Heart left ventricle (tissue), 16 donors: ENCODE measurements at regions not wholly inside any gene's neighbourhood (a gene's known extent, or its start where the extent isn't known, plus 50 kb on each side); places are given as distances from the start of the nearest gene placed in this dataset.
A peak's percentile ranks its signal among the peaks of the same experiment; 100 is the strongest.

Experiments used
- ATAC-seq, 4 donors: fragments of 200-7000 bp; cut with Tn5 transposase; one replicate each; pipeline ENCODE4 v1.9.1; 2020 to 2022; ENCODE audit warnings: moderate library complexity in 4 of 4, mild to moderate bottlenecking in 3 of 4, moderate number of reproducible peaks in 1 of 4
- DNase-seq, 5 donors: peaks; one replicate each; pipeline ENCODE4 v3.0.0-alpha.2; 2020
- H3K27ac ChIP-seq, 12 donors: fragments of 200-600 bp; sonication (generic) in 4 of 12; one replicate each; pipeline versions ENCODE4 v1.5.0 to v1.8.0; 2016 to 2022; ENCODE audit warnings: mild to moderate bottlenecking in 2 of 12
- H3K27me3 ChIP-seq, 9 donors: fragments of 200-600 bp; sonication (generic) in 2 of 9; one replicate each; pipeline versions ENCODE4 v1.5.1 to v1.8.0; 2016 to 2022; ENCODE audit warnings: mild to moderate bottlenecking in 3 of 9
- H3K36me3 ChIP-seq, 9 donors: fragments of 200-600 bp; sonication (generic) in 2 of 9; one replicate each; pipeline versions ENCODE4 v1.5.0 to v1.8.0; 2018 to 2022; ENCODE audit warnings: mild to moderate bottlenecking in 2 of 9
- H3K4me1 ChIP-seq, 12 donors: fragments of 200-600 bp; sonication (generic) in 4 of 12; one replicate each; pipeline versions ENCODE4 v1.5.0 to v1.8.0; 2016 to 2022; ENCODE audit warnings: mild to moderate bottlenecking in 3 of 12
- H3K4me3 ChIP-seq, 12 donors: fragments of 200-600 bp; sonication (generic) in 4 of 12; one replicate each; pipeline versions ENCODE4 v1.5.0 to v1.8.0; 2017 to 2022; ENCODE audit warnings: mild to moderate bottlenecking in 9 of 12, moderate library complexity in 4 of 12
- H3K9me3 ChIP-seq, 12 donors: fragments of 200-600 bp; sonication (generic) in 4 of 12; one replicate each; pipeline versions ENCODE4 v1.5.0 to v1.8.0; 2016 to 2022; ENCODE audit warnings: mild to moderate bottlenecking in 1 of 12
- CTCF ChIP-seq, 12 donors: fragments of 200-600 bp; sonication (generic) in 4 of 12; IDR thresholded peaks; one replicate each; pipeline versions ENCODE4 v1.5.0 to v1.8.0; 2018 to 2022; ENCODE audit warnings: antibody characterized with exemption in 12 of 12, mild to moderate bottlenecking in 5 of 12
- POLR2A ChIP-seq, 2 donors: fragments of 450-650 bp; IDR thresholded peaks; one replicate each; pipeline ENCODE4 v1.6.1; 2017; ENCODE audit warnings: antibody characterized with exemption in 2 of 2, mild to moderate bottlenecking in 2 of 2, moderate library complexity in 2 of 2
- WGBS, 4 donors: extraction: QIAGEN DNeasy Blood & Tissue Kit in 2 of 4; methylation state at CpG; one replicate each; pipeline versions ENCODE4 v1.1.5 to v1.1.7; 2013 to 2018; 5-methylcytosine and 5-hydroxymethylcytosine counted together
- intact Hi-C, 10 donors: fragments of 100-400 bp; cut with DNase I; formaldehyde crosslinking; loops; one replicate each; pipeline versions ENCODE4 v1.11.1 to v1.14.2; 2022
- donor health status: ischemic (EF 13 %, LVEDD 7.1; RV severe dilation, severe dysfunction).
- donor health status: healthy with polysubstance abuse.
- donor health status: DM: no; HTN: yes; CAD: no.
- donor health status: DM: no; HTN: no; CAD: no.
- donor health status: ischemic (EF 25% LVEDD 6.9; RV normal size, moderate dysfunction).
- donor health status: ischemic (EF 25% LVEDD 5.7; RV mildly dilated, moderate dysfunction).
- donor health status: healthy.
- donor health status: DM: yes; HTN: yes; CAD: no.
- donor health status: ischemic (EF 35%, LVEDD 5.7; RV mildly dilated, moderate dysfunction).
- donor health status: nonischemic (EF 11% LVEDD 7.7; RV severe dilation, severe dysfunction).
- donor health status: DM: yes; HTN: yes; CAD: no.
- donor health status: PGD.
- donor health status: ischemic (EF 29% LVEDD 5.4; RV normal size, mild dysfunction).
- donor health status: nonischemic (EF 23%, LVEDD 6.1; RV moderate dilation, normal function).

GRCh38 chr10:131513445-131513844, 201.9 kb upstream of the TCERG1L start:
- intact Hi-C loops, result no loop called here
- H3K36me3 ChIP-seq, result no peaks in the 10 kb centered on the region
- DNase-seq, result no peak
- peaks cover 0 to 17% (median 0%) of the 10 kb centered on the region in 9 donors for H3K27me3 ChIP-seq
- TF ChIP-seq POLR2A (IDR thresholded peaks at IDR 0.05) (no peak), CTCF (IDR thresholded peaks at IDR 0.05) (no peak)
- no peaks in the 10 kb centered on the region for H3K4me1 ChIP-seq
- peaks cover 0 to 16% (median 2%) of the 10 kb centered on the region in 12 donors for H3K9me3 ChIP-seq
- ATAC-seq, result no peak
- H3K27ac ChIP-seq, result no peak overlapping the region
- no peak overlapping the region for H3K4me3 ChIP-seq
- 79 to 90% (median 84%) methylated on average over 3 to 4 of the region's 4 CpGs for WGBS, 4 donors

- 52 to 64% (median 60%) methylated on average over 8 of the region's 8 CpGs for WGBS, 4 donors
- H3K27me3 ChIP-seq, result peaks cover 0 to 17% (median 0%) of the 10 kb centered on the region in 9 donors
- H3K4me3 ChIP-seq, result no peak overlapping the region
- H3K27ac ChIP-seq, result no peak overlapping the region
- H3K9me3 ChIP-seq, result peaks cover 0 to 16% (median 2%) of the 10 kb centered on the region in 12 donors
- intact Hi-C loops, result no loop called here
- no peaks in the 10 kb centered on the region for H3K4me1 ChIP-seq
- no peak for DNase-seq
- no peak for ATAC-seq
- no peaks in the 10 kb centered on the region for H3K36me3 ChIP-seq
- TF ChIP-seq CTCF (IDR thresholded peaks at IDR 0.05) (no peak), POLR2A (IDR thresholded peaks at IDR 0.05) (no peak)
These were observed 202.4 kb upstream of the TCERG1L start for GRCh38 chr10:131513901-131514300.

GRCh38 chr10:131514454-131514853, 202.9 kb upstream of the TCERG1L start:
- no peak for TF ChIP-seq POLR2A (IDR thresholded peaks at IDR 0.05)
- TF ChIP-seq CTCF (IDR thresholded peaks at IDR 0.05), result no peak
- Histone ChIP-seq H3K4me1 (no peaks in the 10 kb centered on the region), H3K9me3 (peaks cover 0 to 15% (median 0%) of the 10 kb centered on the region in 12 donors), H3K27ac (no peak overlapping the region), H3K36me3 (no peaks in the 10 kb centered on the region), H3K4me3 (no peak overlapping the region), H3K27me3 (peaks cover 0 to 17% (median 0%) of the 10 kb centered on the region in 9 donors)
- ATAC-seq (peak in 1 of 4 donors; percentile 63), DNase-seq (no peak)
- WGBS, 4 donors, result 46 to 50% (median 48%) methylated on average over 12 of the region's 12 CpGs
- intact Hi-C loops, result no loop called here

- no peaks in the 10 kb centered on the region for H3K9me3 ChIP-seq
- intact Hi-C loops, result no loop called here
- no peaks in the 10 kb centered on the region for H3K36me3 ChIP-seq
- no peak for ATAC-seq
- H3K4me1 ChIP-seq, result no peaks in the 10 kb centered on the region
- TF ChIP-seq CTCF (IDR thresholded peaks at IDR 0.05) (no peak), POLR2A (IDR thresholded peaks at IDR 0.05) (no peak)
- peaks cover 0 to 17% (median 0%) of the 10 kb centered on the region in 9 donors for H3K27me3 ChIP-seq
- no peak overlapping the region for H3K27ac ChIP-seq
- DNase-seq, result no peak
- WGBS, 4 donors, result 79 to 84% (median 81%) methylated on average over 11 to 12 of the region's 12 CpGs
- no peak overlapping the region for H3K4me3 ChIP-seq
These were observed 204.8 kb upstream of the TCERG1L start for GRCh38 chr10:131516285-131516684.
